ENCODE measurements at regions not wholly inside any gene's neighbourhood (a gene's known extent, or its start where the extent isn't known, plus 50 kb on each side); places are given as distances from the start of the nearest gene placed in this dataset.

DNA sequence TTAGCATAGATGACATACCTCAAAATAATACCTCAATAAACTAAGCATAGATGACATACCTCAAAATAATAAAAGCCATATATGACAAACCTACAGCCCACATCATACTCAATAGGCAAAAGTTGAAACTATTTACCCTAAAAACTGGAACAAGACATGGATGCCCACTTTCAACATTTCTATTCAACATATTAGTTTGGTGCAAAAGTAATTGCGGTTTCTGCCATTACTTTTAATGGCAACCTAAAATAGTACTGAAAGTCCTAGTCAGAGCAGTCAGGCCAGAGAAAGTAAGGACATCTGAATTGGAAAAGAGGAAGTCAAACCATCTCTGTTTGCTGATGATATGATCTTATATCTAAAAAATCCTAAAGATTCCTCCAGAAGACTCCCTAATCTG is 250.4 kb downstream of the RAB28 start:
- Histone ChIP-seq H3K9ac (replicated peaks in 1 of 4; ENCODE audit: extremely low read depth in 1 of 4, low read depth in 3 of 4, low read length in 3 of 4) (no peak overlapping the region), H3K79me2 (ENCODE audit: control insufficient read depth in 1 of 2, insufficient read depth in 2 of 2, low read length in 2 of 2) (no peaks in the 10 kb centered on the region), H3K56ac (replicated peaks; ENCODE audit: insufficient read length, low read depth, low read length) (no peak overlapping the region), H4K5ac (ENCODE audit: insufficient read length, low read depth, low read length) (no peak overlapping the region), H3K4me1 (replicated peaks in 1 of 4; ENCODE audit: control insufficient read depth in 3 of 4, insufficient read depth in 4 of 4, low read length in 3 of 4) (no peaks in the 10 kb centered on the region), H4K91ac (replicated peaks; ENCODE audit: insufficient read length, low read length) (no peak overlapping the region), H3K79me1 (ENCODE audit: low read depth, low read length) (no peaks in the 10 kb centered on the region), H3K23ac (ENCODE audit: insufficient read length) (no peak overlapping the region), H2BK120ac (replicated peaks; ENCODE audit: low read depth, low read length) (no peak overlapping the region), H2BK15ac (ENCODE audit: low read length) (no peak overlapping the region), H2AFZ (ENCODE audit: low read length) (no peak overlapping the region), H3K4me3 (ENCODE audit: extremely low read depth in 1 of 4, insufficient read depth in 2 of 4, low read depth in 3 of 4, low read length in 4 of 4) (no peak overlapping the region), H3K18ac (ENCODE audit: extremely low read depth, low read length) (no peak overlapping the region), H3K27ac (ENCODE audit: low read depth, low read length) (no peak overlapping the region), H2BK12ac (ENCODE audit: low read depth, low read length) (no peak overlapping the region), H3K36me3 (ENCODE audit: control insufficient read depth in 2 of 4, insufficient read depth in 4 of 4, low read length in 3 of 4) (no peaks in the 10 kb centered on the region), H2BK20ac (ENCODE audit: low read length) (no peak overlapping the region), H4K8ac (ENCODE audit: extremely low read depth, insufficient read depth, low read length) (no peak overlapping the region), H4K20me1 (replicated peaks in 1 of 2; ENCODE audit: control insufficient read depth in 1 of 2, insufficient read depth in 2 of 2, low read length in 2 of 2) (no peaks in the 10 kb centered on the region), H3K27me3 (replicated peaks in 1 of 4; ENCODE audit: control insufficient read depth in 3 of 4, extremely low read depth in 1 of 4, insufficient read depth in 3 of 4, low read length in 3 of 4) (no peaks in the 10 kb centered on the region), H2BK5ac (ENCODE audit: low read depth, low read length) (no peak overlapping the region), H3K4me2 (ENCODE audit: insufficient read depth in 1 of 2, low read depth in 2 of 2, low read length in 2 of 2) (no peak overlapping the region), H3K23me2 (ENCODE audit: low read depth, low read length) (no peaks in the 10 kb centered on the region), H2AK5ac (ENCODE audit: low read depth, low read length) (no peak overlapping the region), H3K4ac (replicated peaks; ENCODE audit: insufficient read length, low read depth, low read length) (no peak overlapping the region), H3K9me3 (ENCODE audit: insufficient read depth in 2 of 2, low read depth in 1 of 2, low read length in 1 of 2) (no peaks in the 10 kb centered on the region), H3K14ac (ENCODE audit: insufficient read length) (no peak overlapping the region)
- no peak for DNase-seq (ENCODE audit: low read depth in 1 of 2, low spot score in 2 of 2)
- no peak for TF ChIP-seq SP1 (IDR thresholded peaks at IDR 0.05; ENCODE audit: low read depth, low read length)
- TF ChIP-seq TEAD4 (IDR thresholded peaks at IDR 0.05; ENCODE audit: low read depth, low read length), result no peak
- POLR2A ChIA-PET (ENCODE audit: partially characterized antibody), result no interaction called here
- FAIRE-seq, result no peak
- CTCF ChIA-PET (ENCODE audit: partially characterized antibody), result no interaction called here
- WGBS, 2 experiments (ENCODE audit: extremely low coverage in 1 of 2, insufficient coverage in 1 of 2, insufficient read length in 1 of 2, insufficient replicate concordance in 2 of 2, low coverage in 1 of 2, low lambda C conversion rate in 2 of 2, missing lambda C conversion rate in 1 of 2), result 94% methylated on average over 1 of the region's 1 CpG; no CpG with 5 or more reads in 1 of the 2 experiments
